Mesenchymal stem cell (in vitro differentiated cells and primary cell): ENCODE measurements at regions not wholly inside any gene's neighbourhood (a gene's known extent, or its start where the extent isn't known, plus 50 kb on each side); places are given as distances from the start of the nearest gene placed in this dataset.

Source experiments
- DNase-seq: peaks from one replicate; pipeline ENCODE4 v3.0.0-alpha.2; 2013
- H2AFZ ChIP-seq: one replicate; pipeline ENCODE4 v1.6.1; 2013; ENCODE audit warnings: low read depth, mild to moderate bottlenecking, control low read depth, inconsistent platforms, low read length, moderate library complexity
- H2AK5ac ChIP-seq: 2 replicates; pipeline ENCODE4 v1.6.1; 2013; ENCODE audit warnings: low read length, moderate library complexity, mild to moderate bottlenecking, inconsistent platforms; ENCODE audit not compliant: severe bottlenecking
- H2BK120ac ChIP-seq: one replicate; pipeline ENCODE4 v1.6.1; 2013; ENCODE audit warnings: low read depth, mild to moderate bottlenecking, inconsistent platforms, low read length, moderate library complexity
- H2BK12ac ChIP-seq, 2 experiments: one replicate each; pipeline ENCODE4 v1.6.1; 2013; ENCODE audit warnings: inconsistent platforms in 2 of 2, low read length in 2 of 2, mild to moderate bottlenecking in 2 of 2, moderate library complexity in 2 of 2, control low read depth in 1 of 2
- H2BK15ac ChIP-seq: one replicate; pipeline ENCODE4 v1.6.1; 2013; ENCODE audit warnings: mild to moderate bottlenecking, low read depth, inconsistent platforms; ENCODE audit not compliant: poor library complexity, severe bottlenecking
- H2BK5ac ChIP-seq: 2 replicates; pipeline ENCODE4 v1.6.1; 2013; ENCODE audit warnings: low read depth, mild to moderate bottlenecking, low read length, control low read depth, inconsistent platforms; ENCODE audit not compliant: poor library complexity, severe bottlenecking
- H3K14ac ChIP-seq, 2 experiments: one replicate each; pipeline ENCODE4 v1.6.1; 2013; ENCODE audit warnings: inconsistent platforms in 2 of 2, low read length in 2 of 2, control low read depth in 1 of 2, mild to moderate bottlenecking in 1 of 2, moderate library complexity in 1 of 2
- H3K18ac ChIP-seq, 2 experiments: one replicate each; pipeline ENCODE4 v1.6.1; 2013; ENCODE audit warnings: inconsistent platforms in 2 of 2, low read length in 2 of 2, control low read depth in 1 of 2, low read depth in 1 of 2, mild to moderate bottlenecking in 1 of 2
- H3K23ac ChIP-seq, 2 experiments: one replicate each; pipeline ENCODE4 v1.6.1; 2013; ENCODE audit warnings: inconsistent platforms in 2 of 2, low read length in 2 of 2, mild to moderate bottlenecking in 2 of 2, moderate library complexity in 2 of 2, control low read depth in 1 of 2
- H3K27ac ChIP-seq: 2 replicates; pipeline ENCODE4 v1.5.1; 2013; ENCODE audit warnings: mild to moderate bottlenecking, moderate library complexity, low read length, control low read depth, inconsistent platforms; ENCODE audit not compliant: poor library complexity, severe bottlenecking
- H3K27me3 ChIP-seq, 2 experiments: 2 replicates each; pipeline versions ENCODE4 v1.6.1 to v1.7.0; 2013; ENCODE audit warnings: low read length in 2 of 2, mild to moderate bottlenecking in 2 of 2, moderate library complexity in 2 of 2, control low read depth in 1 of 2, inconsistent platforms in 1 of 2; ENCODE audit not compliant: control insufficient read depth in 1 of 2, insufficient read depth in 1 of 2
- H3K36me3 ChIP-seq, 2 experiments: 2 replicates each; pipeline versions ENCODE4 v1.6.1 to v1.7.0; 2013; ENCODE audit warnings: low read length in 2 of 2, control low read depth in 1 of 2, inconsistent platforms in 1 of 2, low read depth in 1 of 2, mild to moderate bottlenecking in 1 of 2; ENCODE audit not compliant: insufficient read depth in 2 of 2, control insufficient read depth in 1 of 2
- H3K4ac ChIP-seq, 2 experiments: one replicate each; pipeline ENCODE4 v1.6.1; 2013; ENCODE audit warnings: inconsistent platforms in 2 of 2, low read length in 2 of 2, mild to moderate bottlenecking in 2 of 2, moderate library complexity in 2 of 2, control low read depth in 1 of 2, low read depth in 1 of 2
- H3K4me1 ChIP-seq: 2 replicates; pipeline ENCODE4 v1.6.1; 2013; ENCODE audit warnings: low read depth, low read length, control low read depth; ENCODE audit not compliant: control insufficient read depth, insufficient read depth
- H3K4me2 ChIP-seq: 2 replicates; pipeline ENCODE4 v1.6.1; 2013; ENCODE audit warnings: low read length, mild to moderate bottlenecking, inconsistent platforms; ENCODE audit not compliant: poor library complexity, severe bottlenecking
- H3K4me3 ChIP-seq, 2 experiments: 2 replicates each; pipeline versions ENCODE4 v1.5.1 to v1.7.0; 2013; ENCODE audit warnings: low read length in 2 of 2, mild to moderate bottlenecking in 2 of 2, control low read depth in 1 of 2, low read depth in 1 of 2; ENCODE audit not compliant: insufficient read depth in 1 of 2
- H3K79me1 ChIP-seq: replicated peaks from 2 replicates; pipeline ENCODE4 v1.6.1; 2013; ENCODE audit warnings: mild to moderate bottlenecking, control low read depth, low read length, inconsistent platforms; ENCODE audit not compliant: poor library complexity, severe bottlenecking
- H3K9ac ChIP-seq: 2 replicates; pipeline ENCODE4 v1.7.0; 2013; ENCODE audit warnings: mild to moderate bottlenecking, low read length, moderate library complexity
- H3K9me3 ChIP-seq: 2 replicates; pipeline ENCODE4 v1.7.0; 2013; ENCODE audit warnings: mild to moderate bottlenecking, low read length; ENCODE audit not compliant: control insufficient read depth
- H4K8ac ChIP-seq: one replicate; pipeline ENCODE4 v1.6.1; 2013; ENCODE audit warnings: inconsistent platforms, mild to moderate bottlenecking, low read length, moderate library complexity
- H4K91ac ChIP-seq: one replicate; pipeline ENCODE4 v1.6.1; 2013; ENCODE audit warnings: mild to moderate bottlenecking, low read length, inconsistent platforms
- WGBS: methylation state at CpG from one replicate; pipeline ENCODE4 v1.1.7; 2013; ENCODE audit warnings: mixed read lengths; 5-methylcytosine and 5-hydroxymethylcytosine counted together

DNA sequence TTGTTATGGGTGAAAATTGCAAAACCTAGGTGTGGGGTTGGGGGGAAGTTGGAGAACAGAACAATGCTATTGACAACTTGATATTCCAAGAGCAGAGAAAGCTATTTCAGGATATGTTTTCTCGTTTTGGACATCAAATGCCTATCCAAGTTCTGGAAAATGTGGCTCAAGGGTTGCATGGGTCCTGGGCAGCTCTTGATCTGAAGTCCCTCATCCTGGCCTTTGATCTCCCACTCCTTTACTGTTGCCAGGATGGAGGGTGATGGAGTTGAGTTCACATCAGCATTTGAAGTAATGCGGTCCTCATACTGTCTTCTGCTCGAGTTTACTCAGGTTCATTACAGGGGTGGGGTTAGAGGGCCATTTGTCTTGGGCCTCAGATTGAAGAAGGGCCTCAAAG, 76.9 kb upstream of the RPS23 start:
- H2BK12ac ChIP-seq, result no peak overlapping the region
- no peak overlapping the region for H2BK15ac ChIP-seq
- H3K9ac ChIP-seq, result no peak overlapping the region
- H4K8ac ChIP-seq, result no peak overlapping the region
- no peak overlapping the region for H2AFZ ChIP-seq
- H2BK120ac ChIP-seq, result no peak overlapping the region
- H3K4me2 ChIP-seq, result no peak overlapping the region
- H3K23ac ChIP-seq, result no peak overlapping the region
- no peak overlapping the region for H4K91ac ChIP-seq
- no peak overlapping the region for H3K4ac ChIP-seq
- H2AK5ac ChIP-seq, result no peak overlapping the region
- no peak for DNase-seq
- no peak overlapping the region for H3K4me3 ChIP-seq
- H3K27me3 ChIP-seq, result no peaks in the 10 kb centered on the region
- WGBS, result 93% methylated on average over 3 of the region's 3 CpGs
- no peaks in the 10 kb centered on the region for H3K79me1 ChIP-seq
- no peak overlapping the region for H3K27ac ChIP-seq
- H3K4me1 ChIP-seq, result peaks cover 5% of the 10 kb centered on the region
- H3K18ac ChIP-seq, result no peak overlapping the region
- H3K36me3 ChIP-seq, result no peaks in the 10 kb centered on the region
- H3K14ac ChIP-seq, result no peak overlapping the region
- H2BK5ac ChIP-seq, result no peak overlapping the region
- H3K9me3 ChIP-seq, result no peaks in the 10 kb centered on the region

- no peak overlapping the region for H3K4me3 ChIP-seq
- no peak overlapping the region for H2BK15ac ChIP-seq
- H3K4me2 ChIP-seq, result no peak overlapping the region
- no peak overlapping the region for H2AK5ac ChIP-seq
- H3K18ac ChIP-seq, result no peak overlapping the region
- no peak overlapping the region for H4K91ac ChIP-seq
- no peak overlapping the region for H2BK120ac ChIP-seq
- H3K36me3 ChIP-seq, result no peaks in the 10 kb centered on the region
- H3K79me1 ChIP-seq, result no peaks in the 10 kb centered on the region
- H2BK12ac ChIP-seq, result no peak overlapping the region
- H3K9me3 ChIP-seq, result no peaks in the 10 kb centered on the region
- no peak overlapping the region for H3K14ac ChIP-seq
- H2BK5ac ChIP-seq, result no peak overlapping the region
- H3K23ac ChIP-seq, result no peak overlapping the region
- DNase-seq, result no peak
- H3K4ac ChIP-seq, result no peak overlapping the region
- no peak overlapping the region for H3K9ac ChIP-seq
- no peak overlapping the region for H3K27ac ChIP-seq
- H2AFZ ChIP-seq, result no peak overlapping the region
- H4K8ac ChIP-seq, result no peak overlapping the region
- peaks cover 5% of the 10 kb centered on the region for H3K4me1 ChIP-seq
- no peaks in the 10 kb centered on the region for H3K27me3 ChIP-seq
- whole genome bisulfite sequencing, result 91% methylated on average over 1 of the region's 2 CpGs
Observed at GRCh38 chr5:82354543-82354942, 76.4 kb upstream of the RPS23 start.

DNA sequence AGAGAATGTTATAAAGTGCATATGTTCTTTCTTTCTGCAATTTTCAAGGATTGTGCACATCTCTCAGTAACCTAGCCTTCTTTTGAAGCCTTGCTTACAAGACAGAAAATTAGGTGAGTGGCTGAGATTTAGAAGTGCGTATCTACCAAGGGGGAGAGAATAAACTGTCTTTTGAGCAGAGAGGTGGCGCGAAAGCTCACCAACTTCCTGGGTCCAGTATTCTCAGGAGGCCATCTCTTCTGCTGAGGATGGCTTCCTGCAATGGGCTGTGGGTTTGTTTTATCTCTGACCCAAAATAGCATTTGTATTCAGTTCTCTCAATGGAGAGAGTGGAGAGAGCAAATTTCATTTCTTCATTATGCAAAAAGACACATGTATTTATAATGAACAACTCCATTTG, 75.4 kb upstream of the RPS23 start:
- Histone ChIP-seq H3K4me3 (no peak overlapping the region), H2BK12ac (peak overlapping the region in 1 of 2 experiments; percentile 42), H3K27me3 (no peaks in the 10 kb centered on the region), H3K23ac (no peak overlapping the region), H3K9me3 (no peaks in the 10 kb centered on the region), H2AK5ac (no peak overlapping the region), H3K4me2 (no peak overlapping the region), H3K14ac (no peak overlapping the region), H4K91ac (no peak overlapping the region), H2AFZ (no peak overlapping the region), H2BK5ac (no peak overlapping the region), H3K4ac (no peak overlapping the region), H3K79me1 (no peaks in the 10 kb centered on the region), H3K18ac (no peak overlapping the region), H2BK15ac (no peak overlapping the region), H2BK120ac (no peak overlapping the region), H3K4me1 (peaks cover 8% of the 10 kb centered on the region), H4K8ac (no peak overlapping the region), H3K36me3 (no peaks in the 10 kb centered on the region), H3K27ac (no peak overlapping the region), H3K9ac (no peak overlapping the region)
- WGBS, result 100% methylated on average over 3 of the region's 3 CpGs
- DNase-seq, result no peak

DNA sequence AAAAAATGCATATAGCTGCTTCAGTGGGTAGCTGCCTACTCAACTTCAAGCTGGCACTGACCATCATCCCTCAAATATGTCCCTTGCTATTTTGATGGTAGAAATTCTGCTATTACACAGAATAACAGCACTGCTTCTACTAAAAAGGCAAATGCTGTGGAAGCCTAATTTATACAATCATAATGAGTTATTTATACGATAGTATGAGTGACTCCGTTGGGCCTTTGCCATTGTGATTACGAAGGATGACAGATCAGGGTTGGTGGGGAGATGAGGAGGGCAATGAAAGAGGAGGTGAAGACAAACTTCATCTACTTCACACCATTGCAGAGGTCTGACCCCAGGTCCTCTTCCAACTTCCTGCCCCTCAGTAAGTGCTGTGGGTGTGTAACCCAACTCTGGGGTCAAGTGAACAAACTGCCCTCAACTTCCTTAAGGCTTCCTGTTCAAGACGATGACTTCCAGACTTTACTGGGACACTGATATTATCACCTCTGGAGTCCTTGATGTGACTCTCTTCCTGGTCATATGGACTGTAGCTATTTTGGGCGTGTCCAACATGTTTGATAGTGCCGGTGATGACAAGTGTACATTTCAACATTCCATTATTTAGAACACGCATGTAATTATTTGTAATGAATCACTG, 74.1 kb upstream of the RPS23 start:
- no peak overlapping the region for H2BK15ac ChIP-seq

More for the DNA sequence above, 74.1 kb upstream of the RPS23 start:
- Histone ChIP-seq H3K4ac (no peak overlapping the region), H3K23ac (no peak overlapping the region), H3K9ac (peak overlapping the region; percentile 46), H3K9me3 (no peaks in the 10 kb centered on the region), H3K27ac (no peak overlapping the region), H3K4me3 (no peak overlapping the region), H2BK12ac (peak overlapping the region in 1 of 2 experiments; percentile 21), H3K4me1 (peaks cover 17% of the 10 kb centered on the region), H4K91ac (no peak overlapping the region), H3K4me2 (no peak overlapping the region), H2AFZ (no peak overlapping the region), H2BK120ac (no peak overlapping the region), H3K36me3 (no peaks in the 10 kb centered on the region), H4K8ac (no peak overlapping the region), H3K14ac (no peak overlapping the region), H2AK5ac (no peak overlapping the region), H3K79me1 (no peaks in the 10 kb centered on the region), H3K27me3 (no peaks in the 10 kb centered on the region), H3K18ac (no peak overlapping the region), H2BK5ac (no peak overlapping the region)
- DNase-seq, result no peak
- WGBS, result 10% methylated on average over 2 of the region's 7 CpGs
